HCT116 (cell line): ENCODE measurements at regions not wholly inside any gene's neighbourhood (a gene's known extent, or its start where the extent isn't known, plus 50 kb on each side); places are given as distances from the start of the nearest gene placed in this dataset.

Experiments
- ATAC-seq: fragments of 200-7000 bp; cut with Tn5 transposase; 2 replicates; pipeline ENCODE4 v1.9.1; 2020; ENCODE audit warnings: mild to moderate bottlenecking, moderate library complexity
- BruUV-seq: library from RNA; stranded (reverse); fragments of 400-500 nt; replicated peaks from 2 replicates; lab custom pipeline; 2021; lab: Mats Ljungman, UMichigan
- CTCF ChIA-PET: fragments of 300-600 bp; sonication (Branson Sonifier 250); formaldehyde crosslinking; loops from one replicate; lab custom pipeline; 2021; ENCODE audit warnings: antibody characterized with exemption; lab: Charles Lee
- POLR2A ChIA-PET: fragments of 300-600, 350-600 bp; sonication (Branson Sonifier 250); formaldehyde crosslinking; loops from one replicate; lab custom pipeline; 2021; ENCODE audit warnings: antibody characterized with exemption; lab: Charles Lee
- RAD21 ChIA-PET, 2 experiments: fragments of 300-600 bp; sonication (Branson Sonifier 250); formaldehyde crosslinking; loops; one replicate each; lab custom pipeline; 2023; ENCODE audit warnings: low total read pairs in 2 of 2; ENCODE audit not compliant: uncharacterized antibody in 2 of 2, unreplicated experiment in 2 of 2, low non-redundant PET in 1 of 2; lab: Charles Lee
- DNase-seq: peaks from one replicate; pipeline ENCODE4 v3.0.0-alpha.2; 2010; ENCODE audit warnings: low read depth, low spot score
- H2AFZ ChIP-seq: fragments of 200-600 bp; shearing (Covaris generic), sonication (generic); 2 replicates; pipeline ENCODE4 v1.6.1; 2017; ENCODE audit warnings: low read depth, mixed run types, mixed read lengths, antibody characterized with exemption, low read length; ENCODE audit not compliant: poor library complexity, severe bottlenecking
- H3K27ac ChIP-seq: 2 replicates; pipeline ENCODE4 v1.5.1; 2012; ENCODE audit warnings: low read depth, low read length
- H3K27me3 ChIP-seq: fragments of 200-600 bp; sonication (generic); 2 replicates; pipeline ENCODE4 v1.6.1; 2016; ENCODE audit warnings: mixed run types, low read length, mixed read lengths; ENCODE audit not compliant: insufficient read depth
- H3K36me3 ChIP-seq, 2 experiments: fragments of 200-500 bp in 1 of 2; fragments of 200-600 bp in 1 of 2; sonication (Bioruptor generic) in 1 of 2; sonication (generic) in 1 of 2; 2 replicates each; pipeline versions ENCODE4 v1.5.1 to v1.6.1; 2014 to 2016; ENCODE audit warnings: low read length in 2 of 2, inconsistent platforms in 1 of 2, mixed read lengths in 1 of 2, mixed run types in 1 of 2; ENCODE audit not compliant: insufficient read depth in 2 of 2, control insufficient read depth in 1 of 2
- H3K4me1 ChIP-seq, 2 experiments: fragments of 200-600 bp in 1 of 2; sonication (generic) in 1 of 2; 2 replicates each; pipeline versions ENCODE4 v1.5.1 to v1.6.1; 2012 to 2017; ENCODE audit warnings: low read length in 2 of 2, inconsistent platforms in 1 of 2, mild to moderate bottlenecking in 1 of 2, mixed read lengths in 1 of 2, mixed run types in 1 of 2, moderate library complexity in 1 of 2; ENCODE audit not compliant: insufficient read depth in 2 of 2, control insufficient read depth in 1 of 2
- H3K4me2 ChIP-seq: fragments of 200-600 bp; sonication (generic); 2 replicates; pipeline ENCODE4 v1.6.1; 2017; ENCODE audit warnings: mixed run types, low read length, mixed read lengths
- H3K4me3 ChIP-seq, 2 experiments: fragments of 200-600 bp in 1 of 2; sonication (generic) in 1 of 2; replicated peaks in 1 of 2; 2 replicates each; pipeline ENCODE4 v1.5.1; 2011 to 2016; ENCODE audit warnings: low read length in 2 of 2, control low read depth in 1 of 2, low read depth in 1 of 2, mild to moderate bottlenecking in 1 of 2, mixed read lengths in 1 of 2, mixed run types in 1 of 2
- H3K79me2 ChIP-seq: fragments of 200-600 bp; sonication (generic); 2 replicates; pipeline ENCODE4 v1.6.1; 2017; ENCODE audit warnings: mild to moderate bottlenecking, mixed run types, low read length, moderate library complexity, mixed read lengths; ENCODE audit not compliant: insufficient read depth
- H3K9ac ChIP-seq: fragments of 200-600 bp; sonication (generic); 2 replicates; pipeline ENCODE4 v1.6.1; 2016; ENCODE audit warnings: low read length, mixed read lengths
- H3K9me2 ChIP-seq: fragments of 200-600 bp; sonication (generic), shearing (Covaris generic); 2 replicates; pipeline ENCODE4 v1.6.1; 2017; ENCODE audit warnings: mixed run types, mild to moderate bottlenecking, moderate library complexity; ENCODE audit not compliant: insufficient read depth
- H3K9me3 ChIP-seq, 2 experiments: fragments of 200-500 bp in 1 of 2; fragments of 200-600 bp in 1 of 2; sonication (Bioruptor generic) in 1 of 2; sonication (generic) in 1 of 2; 2 replicates each; pipeline ENCODE4 v1.6.1; 2014 to 2017; ENCODE audit warnings: low read length in 2 of 2, mixed read lengths in 2 of 2, inconsistent platforms in 1 of 2, low read depth in 1 of 2, mild to moderate bottlenecking in 1 of 2, mixed run types in 1 of 2, moderate library complexity in 1 of 2; ENCODE audit not compliant: control insufficient read depth in 1 of 2, insufficient read depth in 1 of 2
- H4K20me1 ChIP-seq: fragments of 200-600 bp; sonication (generic), shearing (Covaris generic); 2 replicates; pipeline ENCODE4 v1.6.1; 2017; ENCODE audit warnings: mixed run types, mild to moderate bottlenecking, moderate library complexity; ENCODE audit not compliant: insufficient read depth
- CBX3 ChIP-seq: IDR thresholded peaks from 2 replicates; pipeline ENCODE4 v1.6.1; 2012; ENCODE audit warnings: low read depth
- CEBPB ChIP-seq: IDR thresholded peaks from 2 replicates; pipeline ENCODE4 v1.6.1; 2012; ENCODE audit warnings: low read depth
- ELF1 ChIP-seq: IDR thresholded peaks from 2 replicates; pipeline ENCODE4 v1.6.1; 2012; ENCODE audit warnings: low read depth, borderline replicate concordance
- POLR2A ChIP-seq: IDR thresholded peaks from 2 replicates; pipeline ENCODE4 v1.7.0; 2011; ENCODE audit warnings: borderline replicate concordance; ENCODE audit not compliant: insufficient read depth, insufficient read length; ENCODE audit errors: extremely low read depth
- POLR2AphosphoS5 ChIP-seq: IDR thresholded peaks from 2 replicates; pipeline ENCODE4 v1.6.1; 2011; ENCODE audit warnings: mild to moderate bottlenecking, low read depth, low read length, moderate library complexity
- RAD21 ChIP-seq: IDR thresholded peaks from 2 replicates; pipeline ENCODE4 v1.6.1; 2012; ENCODE audit warnings: low read depth, mild to moderate bottlenecking
- YY1 ChIP-seq: IDR thresholded peaks from 2 replicates; pipeline ENCODE4 v1.6.1; 2011; ENCODE audit warnings: low read length, low read depth, moderate library complexity, mild to moderate bottlenecking; ENCODE audit not compliant: insufficient replicate concordance; ENCODE audit errors: extremely low read depth
- ZFX ChIP-seq: fragments of 450-650 bp; IDR thresholded peaks from 2 replicates; pipeline ENCODE4 v1.6.1; 2017
- ZNF274 ChIP-seq: fragments of 200-500 bp; sonication (Bioruptor generic); IDR thresholded peaks from 2 replicates; pipeline ENCODE4 v1.6.1; 2014; ENCODE audit warnings: mild to moderate bottlenecking, low read depth, low read length, inconsistent platforms
- intact Hi-C: fragments of 100-400 bp; cut with micrococcal nuclease; formaldehyde crosslinking; loops from 2 replicates; pipeline ENCODE4 v1.10.0; 2022
- TF ChIP-seq, protein P1 (sequence below), 3 experiments: fragments of 200-600 bp in 1 of 3; sonication (generic) in 1 of 3; IDR thresholded peaks in 2 of 3; conservative IDR thresholded peaks in 1 of 3; 2 replicates each; pipeline ENCODE4 v1.5.1; 2012 to 2017; ENCODE audit warnings: low read depth in 2 of 3, low read length in 2 of 3, antibody characterized with exemption in 1 of 3, borderline replicate concordance in 1 of 3, control low read depth in 1 of 3, mild to moderate bottlenecking in 1 of 3, mixed read lengths in 1 of 3, mixed run types in 1 of 3, moderate library complexity in 1 of 3; ENCODE audit not compliant: insufficient read depth in 1 of 3
- TF ChIP-seq, protein P2 (sequence below): IDR thresholded peaks from 2 replicates; pipeline ENCODE4 v1.6.1; 2012; ENCODE audit warnings: low read depth
- TF ChIP-seq, protein P3 (sequence below): IDR thresholded peaks from 2 replicates; pipeline ENCODE4 v1.6.1; 2012

- H3K4me3 ChIP-seq: no peak overlapping the region
- no peaks in the 10 kb centered on the region for H3K4me1 ChIP-seq
- no peak overlapping the region for H3K9ac ChIP-seq
- H3K79me2 ChIP-seq: no peaks in the 10 kb centered on the region
- TF ChIP-seq POLR2AphosphoS5 (no peak), ELF1 (no peak), CBX3 (no peak), ZFX (no peak), CEBPB (no peak), ZNF274 (no peak), POLR2A (no peak), RAD21 (no peak), YY1 (no peak)
- TF ChIP-seq, protein P1, sequence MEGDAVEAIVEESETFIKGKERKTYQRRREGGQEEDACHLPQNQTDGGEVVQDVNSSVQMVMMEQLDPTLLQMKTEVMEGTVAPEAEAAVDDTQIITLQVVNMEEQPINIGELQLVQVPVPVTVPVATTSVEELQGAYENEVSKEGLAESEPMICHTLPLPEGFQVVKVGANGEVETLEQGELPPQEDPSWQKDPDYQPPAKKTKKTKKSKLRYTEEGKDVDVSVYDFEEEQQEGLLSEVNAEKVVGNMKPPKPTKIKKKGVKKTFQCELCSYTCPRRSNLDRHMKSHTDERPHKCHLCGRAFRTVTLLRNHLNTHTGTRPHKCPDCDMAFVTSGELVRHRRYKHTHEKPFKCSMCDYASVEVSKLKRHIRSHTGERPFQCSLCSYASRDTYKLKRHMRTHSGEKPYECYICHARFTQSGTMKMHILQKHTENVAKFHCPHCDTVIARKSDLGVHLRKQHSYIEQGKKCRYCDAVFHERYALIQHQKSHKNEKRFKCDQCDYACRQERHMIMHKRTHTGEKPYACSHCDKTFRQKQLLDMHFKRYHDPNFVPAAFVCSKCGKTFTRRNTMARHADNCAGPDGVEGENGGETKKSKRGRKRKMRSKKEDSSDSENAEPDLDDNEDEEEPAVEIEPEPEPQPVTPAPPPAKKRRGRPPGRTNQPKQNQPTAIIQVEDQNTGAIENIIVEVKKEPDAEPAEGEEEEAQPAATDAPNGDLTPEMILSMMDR (IDR thresholded peaks at IDR 0.05 in 2 of 3, conservative IDR thresholded peaks at IDR 0.05 in 1 of 3; ENCODE audit: borderline replicate concordance in 1 of 3, insufficient read depth in 1 of 3, low read depth in 2 of 3, low read length in 2 of 3): no peak
- TF ChIP-seq, protein P2, sequence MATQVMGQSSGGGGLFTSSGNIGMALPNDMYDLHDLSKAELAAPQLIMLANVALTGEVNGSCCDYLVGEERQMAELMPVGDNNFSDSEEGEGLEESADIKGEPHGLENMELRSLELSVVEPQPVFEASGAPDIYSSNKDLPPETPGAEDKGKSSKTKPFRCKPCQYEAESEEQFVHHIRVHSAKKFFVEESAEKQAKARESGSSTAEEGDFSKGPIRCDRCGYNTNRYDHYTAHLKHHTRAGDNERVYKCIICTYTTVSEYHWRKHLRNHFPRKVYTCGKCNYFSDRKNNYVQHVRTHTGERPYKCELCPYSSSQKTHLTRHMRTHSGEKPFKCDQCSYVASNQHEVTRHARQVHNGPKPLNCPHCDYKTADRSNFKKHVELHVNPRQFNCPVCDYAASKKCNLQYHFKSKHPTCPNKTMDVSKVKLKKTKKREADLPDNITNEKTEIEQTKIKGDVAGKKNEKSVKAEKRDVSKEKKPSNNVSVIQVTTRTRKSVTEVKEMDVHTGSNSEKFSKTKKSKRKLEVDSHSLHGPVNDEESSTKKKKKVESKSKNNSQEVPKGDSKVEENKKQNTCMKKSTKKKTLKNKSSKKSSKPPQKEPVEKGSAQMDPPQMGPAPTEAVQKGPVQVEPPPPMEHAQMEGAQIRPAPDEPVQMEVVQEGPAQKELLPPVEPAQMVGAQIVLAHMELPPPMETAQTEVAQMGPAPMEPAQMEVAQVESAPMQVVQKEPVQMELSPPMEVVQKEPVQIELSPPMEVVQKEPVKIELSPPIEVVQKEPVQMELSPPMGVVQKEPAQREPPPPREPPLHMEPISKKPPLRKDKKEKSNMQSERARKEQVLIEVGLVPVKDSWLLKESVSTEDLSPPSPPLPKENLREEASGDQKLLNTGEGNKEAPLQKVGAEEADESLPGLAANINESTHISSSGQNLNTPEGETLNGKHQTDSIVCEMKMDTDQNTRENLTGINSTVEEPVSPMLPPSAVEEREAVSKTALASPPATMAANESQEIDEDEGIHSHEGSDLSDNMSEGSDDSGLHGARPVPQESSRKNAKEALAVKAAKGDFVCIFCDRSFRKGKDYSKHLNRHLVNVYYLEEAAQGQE: no peak
- TF ChIP-seq, protein P3, sequence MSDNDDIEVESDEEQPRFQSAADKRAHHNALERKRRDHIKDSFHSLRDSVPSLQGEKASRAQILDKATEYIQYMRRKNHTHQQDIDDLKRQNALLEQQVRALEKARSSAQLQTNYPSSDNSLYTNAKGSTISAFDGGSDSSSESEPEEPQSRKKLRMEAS: no peak
- RAD21 ChIA-PET: no interaction called here
- POLR2A ChIA-PET: no interaction called here
- BruUV-seq: no TSS peak
- H4K20me1 ChIP-seq: no peaks in the 10 kb centered on the region
- H3K9me3 ChIP-seq: no peaks in the 10 kb centered on the region
- DNase-seq (no peak), ATAC-seq (no peak)
- H3K27me3 ChIP-seq: no peaks in the 10 kb centered on the region
- H3K4me2 ChIP-seq: no peak overlapping the region
- H3K36me3 ChIP-seq: no peaks in the 10 kb centered on the region
- H3K9me2 ChIP-seq: no peaks in the 10 kb centered on the region; the same call in 1 of the 2 replicates
- H3K27ac ChIP-seq: no peak overlapping the region
- CTCF ChIA-PET: no interaction called here
- intact Hi-C loops: no loop called here
- H2AFZ ChIP-seq: no peak overlapping the region
Observed at GRCh38 chr4:129804461-129804981, 708.6 kb downstream of the C4orf33 start.
